GM12878 (cell line): ENCODE measurements at regions not wholly inside any gene's neighbourhood (a gene's known extent, or its start where the extent isn't known, plus 50 kb on each side); places are given as distances from the start of the nearest gene placed in this dataset.

Experiments used
- ATF2 ChIP-seq: IDR thresholded peaks from 2 replicates; pipeline ENCODE4 v1.6.1; 2012; ENCODE audit warnings: low read length, inconsistent platforms
- BCL3 ChIP-seq: IDR thresholded peaks from 2 replicates; pipeline ENCODE4 v1.6.1; 2011; ENCODE audit warnings: borderline replicate concordance, low read depth, mild to moderate bottlenecking, moderate library complexity, low read length; ENCODE audit not compliant: insufficient read depth, poor library complexity, severe bottlenecking
- CBX3 ChIP-seq: fragments of 200-600 bp; sonication (generic); IDR thresholded peaks from 2 replicates; pipeline ENCODE4 v1.6.1; 2016; ENCODE audit warnings: low read depth, borderline replicate concordance
- CEBPB ChIP-seq, 2 experiments: fragments of 150-350 bp in 1 of 2; IDR thresholded peaks; 2 replicates each; pipeline ENCODE4 v1.6.1; 2012 to 2014; ENCODE audit warnings: low read depth in 2 of 2, low read length in 2 of 2, borderline replicate concordance in 1 of 2, inconsistent platforms in 1 of 2
- CTCF ChIP-seq, 3 experiments: IDR thresholded peaks in 2 of 3; conservative IDR thresholded peaks in 1 of 3; 2 replicates each; pipeline ENCODE4 v1.5.1; 2011; ENCODE audit warnings: low read depth in 3 of 3, low read length in 3 of 3, mild to moderate bottlenecking in 3 of 3, control low read depth in 2 of 3, moderate library complexity in 2 of 3, inconsistent platforms in 1 of 3, mixed read lengths in 1 of 3; ENCODE audit not compliant: control insufficient read depth in 2 of 3, insufficient read depth in 1 of 3; ENCODE audit errors: extremely low read depth in 1 of 3
- ELK1 ChIP-seq: IDR thresholded peaks from 2 replicates; pipeline ENCODE4 v1.6.1; 2012; ENCODE audit warnings: low read depth, low read length, improper control_type of control experiment
- EP300 ChIP-seq, 2 experiments: fragments of 150-350 bp in 1 of 2; IDR thresholded peaks; 2 replicates each; pipeline ENCODE4 v1.6.1; 2011 to 2012; ENCODE audit warnings: low read depth in 2 of 2, low read length in 2 of 2, borderline replicate concordance in 1 of 2, improper control_type of control experiment in 1 of 2, inconsistent platforms in 1 of 2; ENCODE audit not compliant: control insufficient read depth in 1 of 2
- ESRRA ChIP-seq: IDR thresholded peaks from 2 replicates; pipeline ENCODE4 v1.6.1; 2012; ENCODE audit warnings: mild to moderate bottlenecking, low read length, improper control_type of control experiment
- JUNB ChIP-seq: IDR thresholded peaks from 2 replicates; pipeline ENCODE4 v1.6.1; 2016; ENCODE audit warnings: antibody characterized with exemption, mild to moderate bottlenecking
- POLR2A ChIP-seq: IDR thresholded peaks from 2 replicates; pipeline ENCODE4 v1.6.1; 2011; ENCODE audit warnings: low read depth, mild to moderate bottlenecking, low read length
- SREBF2 ChIP-seq: IDR thresholded peaks from 2 replicates; pipeline ENCODE4 v1.6.1; 2012; ENCODE audit warnings: mild to moderate bottlenecking, low read length
- TAF1 ChIP-seq: IDR thresholded peaks from 2 replicates; pipeline ENCODE4 v1.6.1; 2011; ENCODE audit warnings: mild to moderate bottlenecking, low read depth, low read length, borderline replicate concordance

- TF ChIP-seq ELK1 (no peak), JUNB (no peak), BCL3 (no peak), EP300 (IDR thresholded peaks at IDR 0.05; ENCODE audit: borderline replicate concordance in 1 of 2, control insufficient read depth in 1 of 2, low read depth in 2 of 2, low read length in 2 of 2) (no peak), SREBF2 (no peak), CTCF (IDR thresholded peaks at IDR 0.05 in 2 of 3, conservative IDR thresholded peaks at IDR 0.05 in 1 of 3; ENCODE audit: control insufficient read depth in 2 of 3, extremely low read depth in 1 of 3, insufficient read depth in 1 of 3, low read depth in 3 of 3, low read length in 3 of 3) (no peak), TAF1 (no peak), POLR2A (no peak), ESRRA (no peak), CBX3 (no peak), ATF2 (no peak), CEBPB (IDR thresholded peaks at IDR 0.05; ENCODE audit: borderline replicate concordance in 1 of 2, low read depth in 2 of 2, low read length in 2 of 2) (no peak)
These were observed 189.8 kb upstream of the DAPK1 start for GRCh38 chr9:87307848-87308247.
